Islet of Langerhans (tissue), 1 donor: ENCODE measurements at regions not wholly inside any gene's neighbourhood (a gene's known extent, or its start where the extent isn't known, plus 50 kb on each side); places are given as distances from the start of the nearest gene placed in this dataset.
"Not testable (repeated sequence)": the region's sequence is repeated elsewhere in the genome, so short reads cannot be mapped to it uniquely, and the experiment has no call there.

Experiments
- FAIRE-seq: peaks from one replicate; lab custom pipeline; 2011; peaks lifted over from hg19 to GRCh38; lab: Jason Lieb, UNC

GRCh38 chrX:16320765-16321355 lies 153.6 kb downstream of the MAGEB17 start:
- FAIRE-seq, result no peak

- FAIRE-seq, result no peak
Measured at GRCh38 chrX:16333453-16333852, 166.2 kb downstream of the MAGEB17 start.

DNA sequence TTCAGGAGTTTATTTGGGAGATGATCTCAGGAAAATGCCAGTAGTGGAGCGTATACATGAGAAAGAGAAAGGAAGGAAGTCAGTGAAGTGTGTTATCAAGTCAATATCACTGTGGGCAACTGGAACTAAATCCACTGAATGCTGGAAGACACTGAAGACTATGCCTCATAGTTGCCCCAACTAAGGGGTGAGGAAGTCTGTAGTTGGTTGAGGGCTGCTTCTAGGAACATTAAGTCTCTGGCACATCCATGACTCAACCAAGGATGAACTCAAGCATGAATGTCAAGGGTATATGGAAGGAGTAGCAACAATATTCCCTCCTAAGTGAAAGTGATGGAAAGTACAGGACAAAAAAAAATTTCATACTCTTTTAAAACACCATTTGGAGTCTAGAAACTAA lies 167.9 kb downstream of the MAGEB17 start:
- FAIRE-seq, result no peak

GRCh38 chrX:16347968-16348670 lies 180.8 kb downstream of the MAGEB17 start:
- FAIRE-seq, result no peak

GRCh38 chrX:16357902-16358301 lies 190.6 kb downstream of the MAGEB17 start:
- FAIRE-seq, result no peak

GRCh38 chrX:16360056-16360455 lies 192.8 kb downstream of the MAGEB17 start:
- not testable (repeated sequence) for FAIRE-seq

GRCh38 chrX:16368696-16369095 lies 201.4 kb downstream of the MAGEB17 start:
- FAIRE-seq, result no peak

- FAIRE-seq, result no peak
Measured at GRCh38 chrX:16376056-16376455, 208.8 kb downstream of the MAGEB17 start.

GRCh38 chrX:16386126-16386525 lies 218.8 kb downstream of the MAGEB17 start:
- FAIRE-seq, result no peak

GRCh38 chrX:16392597-16392996 lies 225.3 kb downstream of the MAGEB17 start:
- no peak for FAIRE-seq

DNA sequence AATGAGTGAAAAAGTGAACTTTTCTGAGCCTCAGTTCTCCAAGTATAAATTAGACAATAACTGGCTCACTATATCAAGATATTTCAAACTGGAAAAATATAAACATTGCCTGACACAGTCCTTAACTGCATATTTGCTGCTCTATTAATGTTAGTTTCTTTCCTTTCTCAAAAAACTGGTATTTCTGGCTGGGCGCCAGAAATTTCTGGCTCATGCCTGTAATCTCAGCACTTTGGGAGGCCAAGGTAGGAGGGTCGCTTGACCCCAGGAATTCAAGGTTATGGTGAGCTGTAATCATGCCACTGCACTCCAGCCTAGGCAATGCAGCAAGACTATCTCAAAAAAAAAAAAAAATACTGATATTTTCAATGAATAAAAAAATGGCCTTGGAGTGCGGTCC lies 227.0 kb downstream of the MAGEB17 start:
- FAIRE-seq, result no peak

DNA sequence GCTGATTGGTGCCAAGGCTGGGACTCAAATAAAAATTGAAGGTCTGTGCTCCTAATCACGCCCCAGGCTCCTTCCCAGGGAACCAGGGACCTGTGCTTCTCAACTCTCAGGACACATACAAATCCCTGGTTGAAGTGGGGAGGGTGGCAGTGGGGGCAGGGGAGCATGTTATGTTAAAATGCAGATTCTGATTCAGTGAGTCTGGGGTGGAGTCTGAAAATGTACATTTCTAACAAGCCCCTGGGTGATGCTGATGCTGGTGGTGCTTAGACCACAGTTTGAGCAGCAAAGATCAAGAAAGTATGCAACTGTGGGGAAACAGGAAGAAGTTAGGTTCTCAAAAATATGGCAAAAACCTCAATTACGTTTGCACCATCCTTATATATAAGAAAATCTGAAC lies 236.5 kb downstream of the MAGEB17 start:
- no peak for FAIRE-seq

DNA sequence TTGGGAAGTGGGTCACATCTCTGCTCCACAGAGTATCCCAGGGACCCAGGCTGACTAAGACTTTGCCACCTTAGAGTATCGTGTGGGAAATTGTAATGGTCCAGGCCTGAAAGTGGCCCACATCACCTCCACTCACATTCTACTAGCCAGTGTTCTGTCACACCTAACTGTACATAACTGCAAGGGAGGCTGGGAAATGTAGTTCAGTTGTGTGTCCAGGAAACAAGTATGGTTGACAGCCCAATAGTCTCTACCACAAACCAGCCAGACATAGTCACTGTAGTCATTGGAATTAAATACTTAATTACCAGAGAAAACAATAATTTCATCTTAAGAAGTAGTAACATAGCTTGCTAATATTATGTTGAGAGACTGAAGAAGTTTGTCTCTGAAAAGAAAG lies 233.4 kb upstream of the S100G start:
- FAIRE-seq, result no peak

DNA sequence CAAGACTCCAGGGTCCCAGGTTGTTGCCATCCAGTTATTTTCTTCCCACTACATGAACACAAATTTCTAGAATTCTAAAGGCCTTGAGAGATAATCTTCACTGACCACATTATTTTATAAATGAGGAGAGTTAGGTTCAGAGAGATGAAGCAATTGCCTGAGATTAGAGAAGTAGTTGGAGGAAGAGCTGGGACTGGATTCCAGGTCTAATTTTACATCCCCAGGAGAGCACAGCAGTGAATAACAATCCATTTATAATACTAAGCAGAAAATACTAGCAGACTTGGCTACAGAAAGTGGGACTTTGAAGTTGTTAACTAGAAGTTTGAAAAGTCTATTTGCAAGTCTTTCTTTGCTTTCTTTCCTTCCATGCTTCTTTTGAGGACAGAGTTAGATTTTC lies 231.3 kb upstream of the S100G start:
- no peak for FAIRE-seq

DNA sequence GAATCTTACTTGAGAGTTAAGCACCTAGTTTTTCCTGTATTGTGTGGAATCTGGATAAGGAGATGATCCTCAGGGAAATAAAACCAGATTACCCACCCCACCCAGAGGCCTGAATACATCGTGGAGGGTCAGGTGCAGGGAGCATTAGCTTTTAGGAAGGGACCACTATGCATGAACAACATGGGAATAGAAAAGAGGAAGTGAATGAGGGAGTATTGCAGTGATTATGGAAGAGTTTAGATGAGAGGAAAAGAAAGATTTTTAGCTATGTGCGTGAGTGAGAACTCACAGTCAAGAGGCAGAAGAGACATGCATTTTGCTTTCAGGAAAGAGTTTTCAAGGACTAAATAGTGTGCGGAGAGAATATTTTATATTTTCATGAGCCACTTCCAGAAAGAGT lies 222.3 kb upstream of the S100G start:
- FAIRE-seq, result no peak

GRCh38 chrX:16429406-16429805 lies 220.6 kb upstream of the S100G start:
- FAIRE-seq, result no peak

GRCh38 chrX:16431266-16431665 lies 218.7 kb upstream of the S100G start:
- no peak for FAIRE-seq

DNA sequence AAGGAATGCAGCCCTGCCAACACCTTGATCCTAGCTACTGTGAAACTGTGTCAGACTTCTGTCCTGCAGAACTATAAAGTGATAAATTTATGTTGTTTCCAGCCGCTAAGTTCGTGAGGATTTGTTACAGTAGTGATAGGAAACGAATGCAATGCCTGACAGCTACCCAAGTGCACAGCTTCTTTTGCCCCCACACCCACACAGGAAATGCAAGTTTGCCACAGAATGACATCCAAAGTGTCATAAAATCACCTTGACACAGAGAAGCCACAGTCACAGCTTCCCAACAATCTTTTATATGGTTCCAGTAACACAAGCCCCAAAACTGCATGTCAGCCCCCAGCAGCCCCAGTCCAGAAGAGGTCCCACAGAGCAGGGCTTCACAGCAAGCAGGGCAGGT lies 216.9 kb upstream of the S100G start:
- FAIRE-seq, result no peak

- FAIRE-seq, result no peak
Measured at GRCh38 chrX:16435399-16435986, 214.5 kb upstream of the S100G start.

DNA sequence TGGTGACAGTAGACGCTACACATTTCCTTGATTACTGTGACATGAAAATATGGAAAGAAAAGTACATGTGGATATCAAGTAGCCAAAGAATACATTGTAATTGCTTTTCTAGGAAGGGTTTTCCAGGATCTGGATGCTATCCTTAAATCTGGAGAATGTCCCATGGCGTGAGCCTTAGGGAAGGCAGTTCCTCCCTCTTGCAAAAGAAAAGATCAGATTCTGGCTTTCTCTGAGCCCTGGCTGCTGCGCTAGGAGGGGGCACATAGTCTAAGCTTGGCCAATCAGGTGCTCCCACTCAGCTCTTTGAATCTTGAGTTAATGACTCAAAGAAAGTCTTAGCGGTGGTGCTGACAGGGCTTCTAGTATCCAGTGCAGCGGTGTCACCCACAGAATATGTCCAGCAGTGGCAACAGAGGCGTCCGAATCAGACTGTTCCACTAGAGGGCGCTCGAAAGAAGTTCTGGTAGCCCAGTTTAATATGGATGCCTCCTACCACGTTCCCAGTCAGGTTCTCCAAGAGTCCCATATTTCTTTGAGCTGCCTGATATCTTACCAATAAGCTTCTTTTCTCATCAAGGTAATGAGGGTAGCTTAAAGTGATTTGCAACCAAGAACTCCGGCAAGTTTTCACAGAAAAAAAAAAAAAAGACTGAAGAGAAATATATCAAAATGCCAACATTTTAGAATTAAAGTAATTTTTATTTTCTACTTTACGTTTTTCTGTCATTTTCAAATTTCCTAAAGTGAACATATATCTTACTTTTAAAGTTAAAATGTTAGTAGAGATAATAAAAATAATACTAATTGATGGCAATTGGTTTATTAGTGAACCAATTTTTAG lies 213.4 kb upstream of the S100G start:
- FAIRE-seq, result no peak

GRCh38 chrX:16440446-16440845 lies 209.5 kb upstream of the S100G start:
- no peak for FAIRE-seq

DNA sequence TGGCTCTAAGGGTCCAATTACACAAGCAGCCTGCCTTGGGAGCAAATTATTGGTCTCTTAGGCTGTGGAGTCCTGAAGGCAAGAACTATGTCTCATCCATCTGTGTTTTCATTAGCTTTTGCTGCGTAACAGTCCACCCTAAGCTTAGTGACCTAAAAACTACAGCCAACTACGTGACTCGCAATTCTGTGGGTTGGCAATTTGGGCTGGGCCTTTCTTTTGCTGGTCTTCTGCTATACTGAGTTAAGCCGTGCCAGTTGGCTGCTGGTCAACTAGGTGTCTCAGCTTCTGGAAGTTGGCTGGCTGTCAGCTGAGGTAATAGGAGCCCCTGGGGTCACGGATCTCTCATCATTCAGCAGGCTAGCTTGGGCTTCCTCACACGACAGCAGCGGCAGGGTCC lies 205.6 kb upstream of the S100G start:
- no peak for FAIRE-seq

- no peak for FAIRE-seq
Measured at GRCh38 chrX:16445166-16445752, 204.7 kb upstream of the S100G start.
